ENCODE measurements at regions not wholly inside any gene's neighbourhood (a gene's known extent, or its start where the extent isn't known, plus 50 kb on each side); places are given as distances from the start of the nearest gene placed in this dataset.

DNA sequence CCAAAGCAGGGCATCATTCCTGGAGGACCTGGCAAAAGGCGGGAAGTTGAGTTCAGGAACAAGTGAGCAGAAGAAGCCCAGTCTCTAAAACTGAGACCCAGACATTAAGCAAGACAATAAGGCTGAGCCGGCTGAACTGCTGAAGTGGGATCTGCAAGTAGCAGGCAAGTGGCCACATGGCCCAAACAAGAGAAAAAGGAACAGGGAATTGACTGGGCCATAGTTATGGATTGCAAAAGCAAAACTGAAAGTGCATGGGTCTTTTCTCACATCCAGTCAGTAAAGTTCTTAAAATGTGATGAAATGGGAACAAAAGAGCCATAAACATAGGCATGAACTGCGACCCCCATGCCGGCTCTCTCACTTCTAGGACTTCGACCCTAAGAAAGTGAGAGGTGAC is 101.2 kb downstream of the SCN11A start:
- Histone ChIP-seq H3K27ac (no peak overlapping the region), H3K4me3 (no peak overlapping the region), H3K36me3 (no peaks in the 10 kb centered on the region), H3K4me1 (no peaks in the 10 kb centered on the region), H3K27me3 (no peaks in the 10 kb centered on the region), H3K9me3 (no peaks in the 10 kb centered on the region)
- TF ChIP-seq POLR2AphosphoS5 (IDR thresholded peaks at IDR 0.05; ENCODE audit: insufficient read depth in 1 of 2, low read depth in 1 of 2): no peak
- no peak for TF ChIP-seq POLR2A (IDR thresholded peaks at IDR 0.05)
- TF ChIP-seq, protein P1, sequence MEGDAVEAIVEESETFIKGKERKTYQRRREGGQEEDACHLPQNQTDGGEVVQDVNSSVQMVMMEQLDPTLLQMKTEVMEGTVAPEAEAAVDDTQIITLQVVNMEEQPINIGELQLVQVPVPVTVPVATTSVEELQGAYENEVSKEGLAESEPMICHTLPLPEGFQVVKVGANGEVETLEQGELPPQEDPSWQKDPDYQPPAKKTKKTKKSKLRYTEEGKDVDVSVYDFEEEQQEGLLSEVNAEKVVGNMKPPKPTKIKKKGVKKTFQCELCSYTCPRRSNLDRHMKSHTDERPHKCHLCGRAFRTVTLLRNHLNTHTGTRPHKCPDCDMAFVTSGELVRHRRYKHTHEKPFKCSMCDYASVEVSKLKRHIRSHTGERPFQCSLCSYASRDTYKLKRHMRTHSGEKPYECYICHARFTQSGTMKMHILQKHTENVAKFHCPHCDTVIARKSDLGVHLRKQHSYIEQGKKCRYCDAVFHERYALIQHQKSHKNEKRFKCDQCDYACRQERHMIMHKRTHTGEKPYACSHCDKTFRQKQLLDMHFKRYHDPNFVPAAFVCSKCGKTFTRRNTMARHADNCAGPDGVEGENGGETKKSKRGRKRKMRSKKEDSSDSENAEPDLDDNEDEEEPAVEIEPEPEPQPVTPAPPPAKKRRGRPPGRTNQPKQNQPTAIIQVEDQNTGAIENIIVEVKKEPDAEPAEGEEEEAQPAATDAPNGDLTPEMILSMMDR (IDR thresholded peaks at IDR 0.05): no peak
- intact Hi-C loops (cut with DNase I): no loop called here
- no peak for DNase-seq (ENCODE audit: extremely low spot score in 2 of 2)

GRCh38 chr3:38949994-38950393 is 101.8 kb downstream of the SCN11A start:
- no peaks in the 10 kb centered on the region for H3K4me1 ChIP-seq
- H3K4me3 ChIP-seq: no peak overlapping the region
- H3K27ac ChIP-seq: no peak overlapping the region
- TF ChIP-seq POLR2AphosphoS5 (IDR thresholded peaks at IDR 0.05; ENCODE audit: insufficient read depth in 1 of 2, low read depth in 1 of 2) (no peak), POLR2A (IDR thresholded peaks at IDR 0.05) (no peak)
- TF ChIP-seq, protein P1 (IDR thresholded peaks at IDR 0.05): no peak
- intact Hi-C loops (cut with DNase I): no loop called here
- no peaks in the 10 kb centered on the region for H3K36me3 ChIP-seq
- H3K27me3 ChIP-seq: no peaks in the 10 kb centered on the region
- DNase-seq (ENCODE audit: extremely low spot score in 2 of 2): no peak
- H3K9me3 ChIP-seq: no peaks in the 10 kb centered on the region

DNA sequence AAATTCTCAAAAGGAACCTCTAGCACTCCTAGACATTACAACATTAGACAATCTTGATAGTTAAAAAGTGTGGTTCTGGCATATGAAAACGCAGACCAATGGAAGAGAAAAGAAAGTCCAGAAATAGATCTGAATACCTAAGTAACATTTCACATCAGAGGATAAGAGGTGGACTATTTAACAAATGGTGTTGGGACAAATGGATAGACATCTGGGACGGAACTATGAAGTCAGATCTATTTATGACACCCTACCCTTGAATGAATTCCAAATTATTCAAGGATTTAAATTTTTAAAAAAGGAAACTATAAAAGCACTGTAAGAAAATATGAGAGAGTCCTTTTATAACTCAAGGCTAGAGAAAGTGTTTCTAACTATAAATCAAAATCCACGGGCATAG is 111.3 kb downstream of the SCN11A start:
- no peaks in the 10 kb centered on the region for H3K4me1 ChIP-seq
- H3K27me3 ChIP-seq: no peaks in the 10 kb centered on the region
- H3K4me3 ChIP-seq: no peak overlapping the region
- no peak for DNase-seq (ENCODE audit: extremely low spot score in 2 of 2)
- H3K27ac ChIP-seq: no peak overlapping the region
- H3K9me3 ChIP-seq: no peaks in the 10 kb centered on the region
- TF ChIP-seq POLR2AphosphoS5 (IDR thresholded peaks at IDR 0.05; ENCODE audit: insufficient read depth in 1 of 2, low read depth in 1 of 2) (no peak), POLR2A (IDR thresholded peaks at IDR 0.05) (no peak)
- TF ChIP-seq, protein P1 (IDR thresholded peaks at IDR 0.05): no peak
- intact Hi-C loops (cut with DNase I): no loop called here
- H3K36me3 ChIP-seq: no peaks in the 10 kb centered on the region

- H3K9me3 ChIP-seq: no peaks in the 10 kb centered on the region
- DNase-seq (ENCODE audit: extremely low spot score in 2 of 2): no peak
- intact Hi-C loops (cut with DNase I): no loop called here
- TF ChIP-seq, protein P1 (IDR thresholded peaks at IDR 0.05): no peak
- TF ChIP-seq POLR2A (IDR thresholded peaks at IDR 0.05): no peak
- no peak for TF ChIP-seq POLR2AphosphoS5 (IDR thresholded peaks at IDR 0.05; ENCODE audit: insufficient read depth in 1 of 2, low read depth in 1 of 2)
- no peaks in the 10 kb centered on the region for H3K4me1 ChIP-seq
- no peaks in the 10 kb centered on the region for H3K36me3 ChIP-seq
- no peak overlapping the region for H3K4me3 ChIP-seq
- H3K27ac ChIP-seq: no peak overlapping the region
- no peaks in the 10 kb centered on the region for H3K27me3 ChIP-seq
Measured at GRCh38 chr3:38925351-38925750, 109.3 kb upstream of the SCN10A start.

- no peaks in the 10 kb centered on the region for H3K36me3 ChIP-seq
- TF ChIP-seq POLR2A (IDR thresholded peaks at IDR 0.05) (no peak), POLR2AphosphoS5 (IDR thresholded peaks at IDR 0.05; ENCODE audit: insufficient read depth in 1 of 2, low read depth in 1 of 2) (no peak)
- TF ChIP-seq, protein P1 (IDR thresholded peaks at IDR 0.05): no peak
- intact Hi-C loops (cut with DNase I): no loop called here
Measured at GRCh38 chr3:38916706-38917105, 100.7 kb upstream of the SCN10A start.

More at GRCh38 chr3:38916706-38917105, 100.7 kb upstream of the SCN10A start:
- no peak overlapping the region for H3K4me3 ChIP-seq
- H3K9me3 ChIP-seq: no peaks in the 10 kb centered on the region
- no peaks in the 10 kb centered on the region for H3K27me3 ChIP-seq
- no peaks in the 10 kb centered on the region for H3K4me1 ChIP-seq
- no peak overlapping the region for H3K27ac ChIP-seq
- DNase-seq (ENCODE audit: extremely low spot score in 2 of 2): no peak

Data from vagina (tissue), 2 donors.